Thymus (tissue), 11 donors: ENCODE measurements at regions not wholly inside any gene's neighbourhood (a gene's known extent, or its start where the extent isn't known, plus 50 kb on each side); places are given as distances from the start of the nearest gene placed in this dataset.

Experiments used
- DNase-seq, 9 donors: peaks; one replicate each; pipeline ENCODE4 v3.0.0-alpha.2; 2013; ENCODE audit warnings: low spot score in 9 of 9, low read depth in 6 of 9, missing footprints in 1 of 9
- H3K27ac ChIP-seq, 2 donors: one replicate each; pipeline ENCODE4 v1.5.1; 2013; ENCODE audit warnings: control low read depth in 1 of 2, low read depth in 1 of 2, low read length in 1 of 2, mild to moderate bottlenecking in 1 of 2, moderate library complexity in 1 of 2
- H3K27me3 ChIP-seq, 2 donors: one replicate each; pipeline ENCODE4 v1.5.1; 2013; ENCODE audit warnings: low read length in 1 of 2; ENCODE audit not compliant: control insufficient read depth in 2 of 2, insufficient read depth in 1 of 2
- H3K36me3 ChIP-seq, 2 donors: one replicate each; pipeline ENCODE4 v1.5.1; 2013; ENCODE audit warnings: low read length in 1 of 2, mild to moderate bottlenecking in 1 of 2, moderate library complexity in 1 of 2; ENCODE audit not compliant: control insufficient read depth in 2 of 2, insufficient read depth in 2 of 2
- H3K4me1 ChIP-seq, 2 donors: one replicate each; pipeline ENCODE4 v1.5.1; 2013; ENCODE audit warnings: low read length in 2 of 2; ENCODE audit not compliant: control insufficient read depth in 2 of 2, insufficient read depth in 2 of 2
- H3K4me3 ChIP-seq, 2 donors: one replicate each; pipeline ENCODE4 v1.5.1; 2013; ENCODE audit warnings: low read length in 2 of 2, control low read depth in 1 of 2, mild to moderate bottlenecking in 1 of 2
- H3K9me3 ChIP-seq, 2 donors: one replicate each; pipeline ENCODE4 v1.5.1; 2013; ENCODE audit warnings: low read length in 1 of 2, mild to moderate bottlenecking in 1 of 2; ENCODE audit not compliant: control insufficient read depth in 2 of 2, insufficient read depth in 1 of 2
- WGBS: extraction: QIAGEN DNeasy Blood & Tissue Kit; methylation state at CpG from one replicate; pipeline ENCODE4 v1.1.7; 2013; 5-methylcytosine and 5-hydroxymethylcytosine counted together
- donor health status: healthy.

GRCh38 chr5:4880304-4880741 is 259.8 kb upstream of the ADAMTS16 start:
- Histone ChIP-seq H3K27me3 (no peaks in the 10 kb centered on the region), H3K4me3 (no peak overlapping the region), H3K27ac (no peak overlapping the region), H3K36me3 (no peaks in the 10 kb centered on the region), H3K9me3 (no peaks in the 10 kb centered on the region), H3K4me1 (no peaks in the 10 kb centered on the region)
- no peak for DNase-seq
- WGBS: 79% methylated on average over 15 of the region's 15 CpGs

GRCh38 chr5:4881366-4882002 is 258.6 kb upstream of the ADAMTS16 start:
- no peak for DNase-seq
- H3K27me3 ChIP-seq: no peaks in the 10 kb centered on the region
- no peaks in the 10 kb centered on the region for H3K36me3 ChIP-seq
- no peaks in the 10 kb centered on the region for H3K4me1 ChIP-seq
- no peaks in the 10 kb centered on the region for H3K9me3 ChIP-seq
- no peak overlapping the region for H3K4me3 ChIP-seq
- 93% methylated on average over 8 of the region's 8 CpGs for whole genome bisulfite sequencing
- H3K27ac ChIP-seq: no peak overlapping the region

GRCh38 chr5:4882186-4882585 is 257.9 kb upstream of the ADAMTS16 start:
- no peak for DNase-seq
- no peaks in the 10 kb centered on the region for H3K36me3 ChIP-seq
- no peaks in the 10 kb centered on the region for H3K27me3 ChIP-seq
- no peaks in the 10 kb centered on the region for H3K4me1 ChIP-seq
- WGBS: 91% methylated on average over 4 of the region's 4 CpGs
- H3K27ac ChIP-seq: no peak overlapping the region
- H3K4me3 ChIP-seq: no peak overlapping the region
- H3K9me3 ChIP-seq: no peaks in the 10 kb centered on the region

- 88% methylated on average over 6 of the region's 6 CpGs for WGBS
- Histone ChIP-seq H3K27me3 (no peaks in the 10 kb centered on the region), H3K4me1 (no peaks in the 10 kb centered on the region), H3K27ac (no peak overlapping the region), H3K36me3 (no peaks in the 10 kb centered on the region), H3K4me3 (no peak overlapping the region), H3K9me3 (no peaks in the 10 kb centered on the region)
- no peak for DNase-seq
Measured at GRCh38 chr5:4883360-4883759, 256.8 kb upstream of the ADAMTS16 start.

GRCh38 chr5:4893063-4893744 is 246.9 kb upstream of the ADAMTS16 start:
- Histone ChIP-seq H3K27me3 (no peaks in the 10 kb centered on the region), H3K27ac (no peak overlapping the region), H3K36me3 (no peaks in the 10 kb centered on the region), H3K4me3 (no peak overlapping the region), H3K9me3 (peaks cover 0 to 1% of the 10 kb centered on the region in 2 donors), H3K4me1 (no peaks in the 10 kb centered on the region)
- no peak for DNase-seq
- 83% methylated on average over 9 of the region's 9 CpGs for WGBS

GRCh38 chr5:4896328-4896727 is 243.8 kb upstream of the ADAMTS16 start:
- H3K27ac ChIP-seq: no peak overlapping the region
- H3K27me3 ChIP-seq: no peaks in the 10 kb centered on the region
- no peaks in the 10 kb centered on the region for H3K4me1 ChIP-seq
- no peaks in the 10 kb centered on the region for H3K36me3 ChIP-seq
- no peak overlapping the region for H3K4me3 ChIP-seq
- peaks cover 0 to 1% of the 10 kb centered on the region in 2 donors for H3K9me3 ChIP-seq
- 82% methylated on average over 5 of the region's 5 CpGs for WGBS
- no peak for DNase-seq

GRCh38 chr5:4901305-4901811 is 238.8 kb upstream of the ADAMTS16 start:
- Histone ChIP-seq H3K27me3 (no peaks in the 10 kb centered on the region), H3K4me3 (no peak overlapping the region), H3K4me1 (no peaks in the 10 kb centered on the region), H3K27ac (no peak overlapping the region), H3K9me3 (no peaks in the 10 kb centered on the region), H3K36me3 (no peaks in the 10 kb centered on the region)
- DNase-seq: no peak
- WGBS: 88% methylated on average over 15 of the region's 15 CpGs

- no peaks in the 10 kb centered on the region for H3K27me3 ChIP-seq
- H3K36me3 ChIP-seq: no peaks in the 10 kb centered on the region
- no peaks in the 10 kb centered on the region for H3K4me1 ChIP-seq
- DNase-seq: no peak
- no peak overlapping the region for H3K27ac ChIP-seq
- H3K4me3 ChIP-seq: no peak overlapping the region
- H3K9me3 ChIP-seq: no peaks in the 10 kb centered on the region
- WGBS: 88% methylated on average over 5 of the region's 5 CpGs
Measured at GRCh38 chr5:4901924-4902323, 238.2 kb upstream of the ADAMTS16 start.

- no peaks in the 10 kb centered on the region for H3K36me3 ChIP-seq
- no peaks in the 10 kb centered on the region for H3K4me1 ChIP-seq
- no peak overlapping the region for H3K27ac ChIP-seq
- no peaks in the 10 kb centered on the region for H3K9me3 ChIP-seq
- DNase-seq: no peak
- no peaks in the 10 kb centered on the region for H3K27me3 ChIP-seq
- 89% methylated on average over 19 of the region's 19 CpGs for WGBS
- H3K4me3 ChIP-seq: no peak overlapping the region
Measured at GRCh38 chr5:4905674-4906520, 234.2 kb upstream of the ADAMTS16 start.
